OCI-LY7 (cell line): ENCODE measurements at regions not wholly inside any gene's neighbourhood (a gene's known extent, or its start where the extent isn't known, plus 50 kb on each side); places are given as distances from the start of the nearest gene placed in this dataset.

Experiments used
- BruUV-seq: library from RNA; stranded (reverse); fragments of 400-500 nt; replicated peaks from 2 replicates; lab custom pipeline; 2021; lab: Mats Ljungman, UMichigan
- CTCF ChIA-PET: fragments of 300-600 bp; sonication (Branson Sonifier 250); formaldehyde crosslinking; loops from one replicate; lab custom pipeline; 2022; ENCODE audit warnings: antibody characterized with exemption; ENCODE audit not compliant: unreplicated experiment; lab: Charles Lee
- POLR2A ChIA-PET: fragments of 300-600 bp; sonication (Branson Sonifier 250); formaldehyde crosslinking; loops from one replicate; lab custom pipeline; 2022; ENCODE audit warnings: antibody characterized with exemption; lab: Charles Lee
- DNase-seq: peaks from one replicate; pipeline ENCODE4 v3.0.0-alpha.2; 2015; ENCODE audit warnings: low spot score
- H2AFZ ChIP-seq: fragments of 200-600 bp; sonication (generic), shearing (Covaris generic); 2 replicates; pipeline ENCODE4 v1.6.1; 2014; ENCODE audit warnings: mild to moderate bottlenecking, antibody characterized with exemption, low read length, moderate library complexity
- H3K27ac ChIP-seq: fragments of 200-600 bp; sonication (generic); 2 replicates; pipeline ENCODE4 v1.5.1; 2014; ENCODE audit warnings: mixed run types, low read depth, mild to moderate bottlenecking, moderate library complexity, low read length, inconsistent platforms; ENCODE audit not compliant: poor library complexity, severe bottlenecking
- H3K36me3 ChIP-seq: fragments of 200-600 bp; sonication (generic); 2 replicates; pipeline ENCODE4 v1.6.1; 2014; ENCODE audit warnings: mild to moderate bottlenecking, antibody characterized with exemption, low read length, moderate library complexity, mixed read lengths; ENCODE audit not compliant: insufficient read depth
- H3K4me1 ChIP-seq: fragments of 200-600 bp; sonication (generic); 2 replicates; pipeline ENCODE4 v1.5.1; 2014; ENCODE audit warnings: mild to moderate bottlenecking, low read length; ENCODE audit not compliant: insufficient read depth, poor library complexity, severe bottlenecking
- H3K4me2 ChIP-seq: fragments of 200-600 bp; sonication (generic); 2 replicates; pipeline ENCODE4 v1.6.1; 2014; ENCODE audit warnings: mild to moderate bottlenecking, low read length
- H3K4me3 ChIP-seq: fragments of 200-600 bp; sonication (generic); 2 replicates; pipeline ENCODE4 v1.5.1; 2014; ENCODE audit warnings: mild to moderate bottlenecking, low read depth, low read length; ENCODE audit not compliant: poor library complexity, severe bottlenecking
- H3K79me2 ChIP-seq: fragments of 200-600 bp; sonication (generic); 2 replicates; pipeline ENCODE4 v1.6.1; 2016; ENCODE audit warnings: low read depth, mild to moderate bottlenecking, low read length, moderate library complexity, mixed read lengths; ENCODE audit not compliant: insufficient read depth
- H3K9me2 ChIP-seq: fragments of 200-600 bp; sonication (generic); 2 replicates; pipeline ENCODE4 v1.6.1; 2016; ENCODE audit warnings: mild to moderate bottlenecking, low read length, mixed read lengths; ENCODE audit not compliant: insufficient read depth
- H3K9me3 ChIP-seq: fragments of 200-600 bp; sonication (generic); 2 replicates; pipeline ENCODE4 v1.6.1; 2014; ENCODE audit warnings: mild to moderate bottlenecking, mixed run types, low read length, mixed read lengths
- H4K20me1 ChIP-seq: fragments of 200-600 bp; sonication (generic); 2 replicates; pipeline ENCODE4 v1.6.1; 2014; ENCODE audit warnings: mild to moderate bottlenecking, antibody characterized with exemption, low read length, moderate library complexity, mixed read lengths; ENCODE audit not compliant: insufficient read depth
- EZH2phosphoT487 ChIP-seq: fragments of 200-600 bp; sonication (generic); IDR thresholded peaks from 2 replicates; pipeline ENCODE4 v1.6.1; 2018; ENCODE audit warnings: low read depth, borderline replicate concordance, mild to moderate bottlenecking, mixed run types, antibody characterized with exemption, low read length, moderate library complexity, mixed read lengths
- intact Hi-C: fragments of 100-400 bp; cut with micrococcal nuclease; formaldehyde crosslinking; loops from one replicate; pipeline ENCODE4 v1.10.0; 2022; ENCODE audit not compliant: unreplicated experiment
- TF ChIP-seq, protein P1 (sequence below): fragments of 200-600 bp; sonication (generic); conservative IDR thresholded peaks from 2 replicates; pipeline ENCODE4 v1.5.1; 2014; ENCODE audit warnings: mild to moderate bottlenecking, antibody characterized with exemption, low read length, moderate library complexity, mixed read lengths

- no peak for TF ChIP-seq EZH2phosphoT487
- TF ChIP-seq, protein P1, sequence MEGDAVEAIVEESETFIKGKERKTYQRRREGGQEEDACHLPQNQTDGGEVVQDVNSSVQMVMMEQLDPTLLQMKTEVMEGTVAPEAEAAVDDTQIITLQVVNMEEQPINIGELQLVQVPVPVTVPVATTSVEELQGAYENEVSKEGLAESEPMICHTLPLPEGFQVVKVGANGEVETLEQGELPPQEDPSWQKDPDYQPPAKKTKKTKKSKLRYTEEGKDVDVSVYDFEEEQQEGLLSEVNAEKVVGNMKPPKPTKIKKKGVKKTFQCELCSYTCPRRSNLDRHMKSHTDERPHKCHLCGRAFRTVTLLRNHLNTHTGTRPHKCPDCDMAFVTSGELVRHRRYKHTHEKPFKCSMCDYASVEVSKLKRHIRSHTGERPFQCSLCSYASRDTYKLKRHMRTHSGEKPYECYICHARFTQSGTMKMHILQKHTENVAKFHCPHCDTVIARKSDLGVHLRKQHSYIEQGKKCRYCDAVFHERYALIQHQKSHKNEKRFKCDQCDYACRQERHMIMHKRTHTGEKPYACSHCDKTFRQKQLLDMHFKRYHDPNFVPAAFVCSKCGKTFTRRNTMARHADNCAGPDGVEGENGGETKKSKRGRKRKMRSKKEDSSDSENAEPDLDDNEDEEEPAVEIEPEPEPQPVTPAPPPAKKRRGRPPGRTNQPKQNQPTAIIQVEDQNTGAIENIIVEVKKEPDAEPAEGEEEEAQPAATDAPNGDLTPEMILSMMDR: no peak
- Histone ChIP-seq H3K36me3 (no peaks in the 10 kb centered on the region), H4K20me1 (no peaks in the 10 kb centered on the region), H3K27ac (no peak overlapping the region), H3K4me2 (no peak overlapping the region), H3K4me1 (no peaks in the 10 kb centered on the region), H3K9me3 (no peaks in the 10 kb centered on the region), H3K9me2 (no peaks in the 10 kb centered on the region), H3K79me2 (no peaks in the 10 kb centered on the region), H2AFZ (no peak overlapping the region), H3K4me3 (no peak overlapping the region)
- no TSS peak for BruUV-seq
- CTCF ChIA-PET: no interaction called here
- POLR2A ChIA-PET: no interaction called here
- no peak for DNase-seq
- intact Hi-C loops: no loop called here
Observed at GRCh38 chr7:119341822-119342221, 931.2 kb upstream of the KCND2 start.

GRCh38 chr7:119343289-119343688 lies 929.7 kb upstream of the KCND2 start:
- no TSS peak for BruUV-seq
- no peak for DNase-seq
- ChIA-PET POLR2A (interaction anchor here (0.5 to 1.0 kb wide), 2 partner anchors 18 to 32 kb away, joined by 3 to 6 read pairs; no protein-coding TSS in a partner anchor), CTCF (no interaction called here)
- H3K4me3 ChIP-seq: no peak overlapping the region
- H3K9me3 ChIP-seq: no peaks in the 10 kb centered on the region
- TF ChIP-seq EZH2phosphoT487: no peak
- TF ChIP-seq, protein P1: no peak
- H3K27ac ChIP-seq: no peak overlapping the region
- no peaks in the 10 kb centered on the region for H3K9me2 ChIP-seq
- H4K20me1 ChIP-seq: no peaks in the 10 kb centered on the region
- intact Hi-C loops: no loop called here
- H3K4me1 ChIP-seq: no peaks in the 10 kb centered on the region
- no peaks in the 10 kb centered on the region for H3K79me2 ChIP-seq
- H2AFZ ChIP-seq: no peak overlapping the region
- no peaks in the 10 kb centered on the region for H3K36me3 ChIP-seq
- no peak overlapping the region for H3K4me2 ChIP-seq

DNA sequence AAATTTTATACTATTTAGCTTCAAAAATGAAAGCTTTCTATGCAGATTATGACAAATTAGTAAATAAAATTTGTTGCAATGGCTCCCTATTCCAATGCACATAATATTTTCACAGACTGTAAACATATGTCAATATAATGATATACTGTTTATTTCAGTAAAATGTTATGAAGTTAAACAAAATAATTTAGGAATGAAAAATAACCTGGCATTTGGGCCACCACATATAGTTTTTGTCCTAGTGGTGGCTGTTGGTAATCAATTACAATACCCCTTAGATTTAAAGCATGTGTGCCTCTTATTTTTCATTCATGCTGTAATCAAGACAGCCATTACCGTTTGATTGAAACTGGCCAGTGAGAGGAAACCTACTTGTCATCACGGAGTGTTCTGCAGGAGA lies 928.5 kb upstream of the KCND2 start:
- no peaks in the 10 kb centered on the region for H3K9me2 ChIP-seq
- intact Hi-C loops: no loop called here
- no peaks in the 10 kb centered on the region for H3K79me2 ChIP-seq
- no TSS peak for BruUV-seq
- no peaks in the 10 kb centered on the region for H4K20me1 ChIP-seq
- H3K4me3 ChIP-seq: no peak overlapping the region
- DNase-seq: no peak
- no peaks in the 10 kb centered on the region for H3K9me3 ChIP-seq
- H3K4me1 ChIP-seq: no peaks in the 10 kb centered on the region
- no peak overlapping the region for H2AFZ ChIP-seq
- POLR2A ChIA-PET: no interaction called here
- no peaks in the 10 kb centered on the region for H3K36me3 ChIP-seq
- no peak overlapping the region for H3K27ac ChIP-seq
- TF ChIP-seq, protein P1: no peak
- TF ChIP-seq EZH2phosphoT487: no peak
- H3K4me2 ChIP-seq: no peak overlapping the region
- CTCF ChIA-PET: no interaction called here
